Activated gamma-delta T cell (primary cell): ENCODE measurements at regions not wholly inside any gene's neighbourhood (a gene's known extent, or its start where the extent isn't known, plus 50 kb on each side); places are given as distances from the start of the nearest gene placed in this dataset.

Experiments used
- DNase-seq: peaks from one replicate; lab custom pipeline; 2025; lab: John Stamatoyannopoulos, UW

GRCh38 chr5:168031614-168032013 lies 259.8 kb upstream of the WWC1 start:
- no peak for DNase-seq

GRCh38 chr5:168039039-168039438 lies 252.4 kb upstream of the WWC1 start:
- no peak for DNase-seq

- no peak for DNase-seq
Observed at GRCh38 chr5:168039566-168040248, 251.7 kb upstream of the WWC1 start.

GRCh38 chr5:168041583-168041982 lies 249.9 kb upstream of the WWC1 start:
- DNase-seq = no peak

- no peak for DNase-seq
Observed at GRCh38 chr5:168042284-168043068, 249.0 kb upstream of the WWC1 start.

GRCh38 chr5:168046163-168046562 lies 245.3 kb upstream of the WWC1 start:
- DNase-seq = no peak

GRCh38 chr5:168047043-168047668 lies 244.3 kb upstream of the WWC1 start:
- DNase-seq = no peak

GRCh38 chr5:168047669-168048111 lies 243.8 kb upstream of the WWC1 start:
- DNase-seq = no peak

- no peak for DNase-seq
Observed at GRCh38 chr5:168048486-168048885, 243.0 kb upstream of the WWC1 start.

- no peak for DNase-seq
Observed at GRCh38 chr5:168052686-168053085, 238.8 kb upstream of the WWC1 start.

- DNase-seq = no peak
Observed at GRCh38 chr5:168054091-168054490, 237.4 kb upstream of the WWC1 start.

GRCh38 chr5:168055141-168055683 lies 236.2 kb upstream of the WWC1 start:
- DNase-seq = no peak

- no peak for DNase-seq
Observed at GRCh38 chr5:168055961-168056360, 235.5 kb upstream of the WWC1 start.

GRCh38 chr5:168056499-168057182 lies 234.8 kb upstream of the WWC1 start:
- no peak for DNase-seq

- no peak for DNase-seq
Observed at GRCh38 chr5:168057905-168058304, 233.5 kb upstream of the WWC1 start.

GRCh38 chr5:168059131-168059530 lies 232.3 kb upstream of the WWC1 start:
- no peak for DNase-seq

GRCh38 chr5:168062239-168062638 lies 229.2 kb upstream of the WWC1 start:
- DNase-seq = no peak

- DNase-seq = no peak
Observed at GRCh38 chr5:168064457-168064856, 227.0 kb upstream of the WWC1 start.

- DNase-seq = no peak
Observed at GRCh38 chr5:168064933-168065622, 226.4 kb upstream of the WWC1 start.

- DNase-seq = no peak
Observed at GRCh38 chr5:168066536-168067208, 224.8 kb upstream of the WWC1 start.

GRCh38 chr5:168070761-168071160 lies 220.7 kb upstream of the WWC1 start:
- no peak for DNase-seq
